ENCODE measurements at regions not wholly inside any gene's neighbourhood (a gene's known extent, or its start where the extent isn't known, plus 50 kb on each side); places are given as distances from the start of the nearest gene placed in this dataset.
"Not testable (repeated sequence)": the region's sequence is repeated elsewhere in the genome, so short reads cannot be mapped to it uniquely, and the experiment has no call there.

DNA sequence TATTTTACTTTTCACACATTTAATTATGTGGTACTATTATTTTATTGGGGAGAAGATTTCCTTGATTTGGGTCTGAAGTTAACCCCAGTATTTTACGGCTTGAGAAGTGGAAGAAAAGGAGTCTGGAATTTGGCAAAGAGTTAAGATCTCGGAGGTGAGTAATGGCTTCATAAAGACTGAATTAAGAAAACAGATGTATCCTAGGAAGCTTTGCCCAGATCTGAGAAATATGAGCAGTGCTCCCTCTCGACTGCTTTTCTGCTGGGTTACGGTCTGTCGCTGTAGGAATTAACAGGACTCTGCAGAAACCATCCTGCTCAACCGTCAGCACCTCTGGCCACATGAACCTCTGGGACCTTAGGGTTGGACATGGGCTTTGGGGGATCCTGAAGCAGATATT lies 163.6 kb upstream of the NDN start:
- no peak for DNase-seq (ENCODE audit: low read depth)

DNA sequence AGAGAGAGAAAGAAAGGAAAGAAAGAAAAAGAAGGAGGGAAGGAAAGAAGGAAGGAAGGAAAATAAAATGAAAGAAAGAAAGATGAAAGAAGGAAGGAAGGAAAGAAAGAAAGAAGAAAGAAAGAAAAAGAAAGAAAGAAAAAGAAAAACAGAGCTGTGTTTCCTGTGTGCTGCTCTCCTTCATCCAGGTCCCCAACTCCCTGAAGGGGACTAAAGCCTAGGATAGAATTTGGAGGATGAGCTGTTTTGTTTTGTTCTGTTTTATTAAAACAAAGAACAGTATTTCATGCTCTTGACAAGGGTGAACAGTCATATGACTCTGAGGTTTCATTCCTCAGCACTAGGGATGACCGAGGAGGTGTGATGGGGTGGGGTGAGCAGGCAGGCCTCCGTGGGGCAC lies 164.8 kb upstream of the NDN start:
- DNase-seq (ENCODE audit: low read depth) = no peak

GRCh38 chr15:23853286-23853685 lies 166.2 kb upstream of the NDN start:
- peak; percentile 83 for DNase-seq (ENCODE audit: low read depth)

- peak; percentile 23 for DNase-seq (ENCODE audit: low read depth)
Measured at GRCh38 chr15:23854203-23854911, 167.3 kb upstream of the NDN start.

GRCh38 chr15:23854912-23855659 lies 168.0 kb upstream of the NDN start:
- peak; percentile 70 for DNase-seq (ENCODE audit: low read depth)

GRCh38 chr15:23855947-23856346 lies 168.8 kb upstream of the NDN start:
- no peak for DNase-seq (ENCODE audit: low read depth)

- DNase-seq (ENCODE audit: low read depth) = peak; percentile 54
Measured at GRCh38 chr15:23857028-23857641, 170.0 kb upstream of the NDN start.

GRCh38 chr15:23859008-23859407 lies 171.9 kb upstream of the NDN start:
- no peak for DNase-seq (ENCODE audit: low read depth)

DNA sequence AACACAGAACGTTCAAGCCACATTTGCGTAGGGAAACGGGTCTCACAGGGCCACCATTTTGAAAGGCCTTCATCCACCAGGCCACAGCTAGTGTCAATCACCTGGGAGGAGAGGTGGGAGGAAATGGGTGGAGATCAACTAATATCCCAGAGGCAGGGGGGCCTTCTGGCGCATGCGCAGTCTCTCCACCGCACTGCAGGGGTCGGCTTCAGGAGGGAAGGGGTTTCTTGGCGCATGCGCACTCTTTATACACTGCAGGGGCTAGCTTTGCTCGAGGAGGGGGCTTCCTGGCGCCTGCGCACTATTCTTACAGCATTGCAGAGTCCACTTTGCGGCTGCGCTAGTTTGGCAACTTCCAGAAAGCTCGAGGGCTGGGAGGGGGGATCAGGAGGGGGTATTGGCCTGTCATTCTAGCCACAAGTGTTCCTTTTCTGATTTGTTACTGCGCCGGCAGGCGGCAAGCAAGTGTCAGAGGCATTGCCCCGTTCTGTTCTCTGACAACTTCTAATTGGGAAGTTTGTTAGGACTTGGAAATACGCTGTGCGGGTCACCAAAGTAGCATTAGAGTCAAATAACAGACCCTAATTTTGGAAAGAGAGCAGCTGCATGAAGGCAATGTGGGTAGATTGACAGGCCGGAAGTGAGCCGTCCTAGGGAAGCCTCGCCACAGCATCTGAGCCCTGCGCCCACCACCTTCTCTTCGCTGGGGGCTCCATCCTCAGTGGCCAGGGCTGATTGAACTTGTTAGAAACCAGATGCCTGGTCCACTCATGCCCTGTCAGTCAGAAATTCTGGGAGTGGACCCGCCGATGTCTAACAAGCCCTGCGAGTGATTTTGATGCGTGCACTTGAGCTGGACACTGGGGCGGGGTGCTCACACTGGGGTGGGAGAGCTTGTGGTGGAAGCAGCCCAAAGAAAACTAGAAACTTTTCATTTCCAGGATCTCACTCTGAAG lies 173.5 kb upstream of the NDN start:
- DNase-seq (ENCODE audit: low read depth) = no peak

GRCh38 chr15:23866832-23867231 lies 179.7 kb upstream of the NDN start:
- DNase-seq (ENCODE audit: low read depth) = peak; percentile 22

DNA sequence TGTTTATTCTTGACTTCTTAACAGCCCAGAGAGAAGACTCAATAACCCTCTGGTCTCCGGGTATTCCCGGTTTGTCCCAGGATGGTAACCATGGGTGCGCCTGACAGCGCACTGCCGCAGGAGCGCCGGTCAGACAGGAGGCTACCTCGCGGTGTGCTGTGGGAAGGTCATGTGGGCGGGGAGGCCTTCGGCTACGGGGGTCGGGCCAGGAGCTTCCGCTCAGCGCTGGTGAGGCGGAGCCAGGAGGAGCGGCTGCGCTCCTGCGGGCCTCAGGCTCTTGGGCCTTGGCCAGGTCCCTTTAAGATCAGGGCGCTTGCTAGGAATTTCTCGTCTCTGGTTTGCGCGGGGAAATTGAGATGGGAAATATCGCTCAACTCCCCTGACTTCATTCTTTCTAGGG lies 182.3 kb upstream of the NDN start:
- peak; percentile 30 for DNase-seq (ENCODE audit: low read depth)

GRCh38 chr15:23873613-23874012 lies 186.5 kb upstream of the NDN start:
- not testable (repeated sequence) for DNase-seq (ENCODE audit: low read depth)

- DNase-seq (ENCODE audit: low read depth) = peak; percentile 33
Measured at GRCh38 chr15:23877502-23878412, 190.7 kb upstream of the NDN start.

GRCh38 chr15:23881291-23881690 lies 194.2 kb upstream of the NDN start:
- no peak for DNase-seq (ENCODE audit: low read depth)

DNA sequence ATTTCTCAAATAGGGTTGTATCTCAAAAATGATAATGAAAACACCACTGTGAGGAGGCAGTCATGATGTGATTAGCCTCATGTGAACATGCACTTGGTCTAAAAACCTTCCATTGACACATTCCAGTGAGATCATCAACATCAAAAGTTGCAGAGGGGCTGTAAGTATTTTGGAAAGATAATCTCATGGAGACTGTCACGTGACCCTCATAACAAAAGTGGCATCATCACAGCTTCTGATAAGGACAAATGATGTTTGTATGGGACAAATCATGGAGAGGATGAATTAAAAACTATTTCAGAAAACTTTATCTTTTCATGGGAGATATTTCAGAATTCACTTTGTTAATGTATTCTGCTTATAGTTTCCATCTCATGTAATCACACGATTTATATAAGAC lies 203.1 kb upstream of the NDN start:
- DNase-seq (ENCODE audit: low read depth) = no peak

DNA sequence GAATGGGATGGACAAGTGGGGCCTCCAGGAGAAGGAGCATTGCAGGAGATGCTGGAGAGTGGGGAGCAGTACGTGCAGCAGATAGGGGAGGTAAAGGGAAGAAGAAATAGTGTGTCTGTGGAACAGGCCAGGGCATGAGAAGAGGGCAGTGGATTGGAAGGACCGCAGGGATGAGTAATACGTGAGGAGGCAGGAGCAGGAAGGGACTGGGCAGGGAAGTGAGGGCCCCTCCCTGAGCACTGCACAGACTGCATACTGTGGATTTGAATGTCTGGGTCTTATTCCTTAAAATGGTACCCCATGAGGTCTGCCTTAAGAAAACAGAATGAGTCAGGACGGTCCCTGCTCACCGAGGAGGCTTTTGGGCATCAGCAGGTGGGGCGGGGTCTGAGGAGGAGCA lies 210.0 kb upstream of the NDN start:
- DNase-seq (ENCODE audit: low read depth) = no peak

DNA sequence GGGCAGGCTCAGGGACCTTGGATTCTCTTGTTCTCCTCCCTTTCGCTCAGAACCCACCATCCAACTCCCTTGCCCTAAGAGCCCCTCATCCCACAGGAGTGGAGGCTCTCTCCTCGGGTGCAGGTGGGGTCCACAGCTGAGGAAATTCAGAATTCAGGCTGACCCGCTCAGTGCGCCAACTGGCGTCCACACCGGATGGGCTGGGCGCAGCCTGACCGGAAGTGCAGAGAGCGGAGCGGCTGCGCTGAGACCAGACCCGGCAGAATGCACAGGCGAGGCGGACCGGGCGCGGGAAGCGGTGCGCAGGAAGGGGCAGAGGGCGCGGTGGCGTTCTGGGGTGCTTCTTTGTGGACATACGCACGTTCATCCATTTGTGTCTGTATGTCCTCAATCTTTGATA lies 210.4 kb upstream of the NDN start:
- DNase-seq (ENCODE audit: low read depth) = no peak

DNA sequence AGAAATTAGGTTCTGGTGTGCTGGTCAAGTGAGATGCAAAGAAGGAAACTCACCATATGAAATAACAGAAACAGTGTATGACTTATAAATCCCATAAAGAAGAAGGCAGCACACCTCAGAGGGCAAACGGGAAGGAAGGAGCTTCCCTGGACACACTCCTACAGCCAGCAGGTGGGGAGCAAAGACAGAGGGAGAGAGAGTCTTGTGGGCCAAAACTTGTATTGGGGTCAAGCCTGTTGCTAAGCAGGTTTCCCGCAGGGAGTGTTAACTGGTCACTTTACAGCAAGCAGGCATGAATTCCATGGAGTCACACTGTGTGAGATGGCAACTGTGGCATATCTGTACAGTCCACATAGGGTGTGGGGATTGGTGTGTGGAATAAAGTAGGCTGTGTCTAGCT lies 222.9 kb upstream of the NDN start:
- no peak for DNase-seq (ENCODE audit: low read depth)

DNA sequence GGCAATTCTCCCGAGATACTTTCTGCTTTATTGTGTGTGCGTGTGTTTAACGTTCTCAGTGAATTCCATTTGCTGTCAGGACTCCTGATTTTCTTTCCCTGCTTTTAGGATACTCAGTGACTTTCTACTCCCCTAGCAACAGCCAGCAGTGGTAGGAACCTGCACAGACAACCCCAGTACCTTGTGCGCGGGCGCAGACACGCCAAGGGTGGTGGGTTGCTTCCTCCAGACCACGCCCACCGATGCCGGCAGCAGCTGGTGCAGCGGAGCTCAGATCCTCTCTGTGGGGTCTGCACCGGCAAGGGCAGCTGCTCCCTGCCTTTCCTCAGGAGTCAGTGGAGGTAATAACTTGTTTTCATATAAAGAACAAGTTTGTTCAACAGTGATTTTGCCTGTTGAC lies 225.1 kb upstream of the NDN start:
- no peak for DNase-seq (ENCODE audit: low read depth)

DNA sequence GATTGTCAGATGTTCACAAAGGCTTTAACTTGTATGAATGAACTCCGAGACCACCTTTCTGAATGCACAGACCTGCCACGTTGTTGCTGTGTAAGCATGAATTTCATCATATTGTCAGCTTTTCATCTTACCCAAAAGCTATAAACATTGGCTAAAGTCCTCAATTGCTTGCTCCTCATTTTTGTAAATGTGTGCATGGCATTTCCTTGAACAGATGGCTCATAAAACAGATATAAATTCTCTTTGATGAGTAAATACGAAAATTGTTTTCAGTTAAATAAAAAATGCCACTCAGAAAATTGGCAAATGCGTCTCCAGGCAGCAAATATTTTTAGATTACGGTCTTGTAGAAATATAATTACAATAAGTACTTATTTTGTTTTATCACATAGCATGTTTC lies 226.0 kb upstream of the NDN start:
- DNase-seq (ENCODE audit: low read depth) = no peak

GRCh38 chr15:23913635-23914034 lies 226.5 kb upstream of the NDN start:
- DNase-seq (ENCODE audit: low read depth) = no peak
